Activated CD4-positive, alpha-beta T cell treated with anti-CD3 and anti-CD28 coated beads, Interleukin-2, amount 10 ng/mL, durations not matched to agents 7 days and 5 days (primary cell): ENCODE measurements at regions not wholly inside any gene's neighbourhood (a gene's known extent, or its start where the extent isn't known, plus 50 kb on each side); places are given as distances from the start of the nearest gene placed in this dataset.

Experiments used
- CTCF ChIA-PET: fragments of 350-600 bp; sonication (Branson Sonifier 250); formaldehyde crosslinking; loops from one replicate; lab custom pipeline; 2021; ENCODE audit warnings: antibody characterized with exemption; lab: Charles Lee
- POLR2A ChIA-PET: fragments of 350-600 bp; sonication (Branson Sonifier 250); formaldehyde crosslinking; loops from one replicate; lab custom pipeline; 2021; ENCODE audit warnings: antibody characterized with exemption; lab: Charles Lee
- DNase-seq: peaks from one replicate; pipeline ENCODE4 v3.0.0-alpha.2; 2020
- H3K27ac Mint-ChIP-seq: one replicate; pipeline ENCODE4 v1.8.0; 2021; ENCODE audit warnings: mild to moderate bottlenecking, moderate library complexity, mixed read lengths
- H3K27me3 Mint-ChIP-seq: one replicate; pipeline ENCODE4 v1.8.0; 2021; ENCODE audit warnings: mixed read lengths
- H3K36me3 Mint-ChIP-seq: one replicate; pipeline ENCODE4 v1.8.0; 2021; ENCODE audit warnings: low read depth, mixed read lengths
- H3K4me1 Mint-ChIP-seq: one replicate; pipeline ENCODE4 v1.8.0; 2021; ENCODE audit warnings: mixed read lengths
- H3K4me3 Mint-ChIP-seq: one replicate; pipeline ENCODE4 v1.8.0; 2021; ENCODE audit warnings: mild to moderate bottlenecking, moderate library complexity, mixed read lengths
- H3K9me3 Mint-ChIP-seq: one replicate; pipeline ENCODE4 v1.8.0; 2021; ENCODE audit warnings: mixed read lengths

DNA sequence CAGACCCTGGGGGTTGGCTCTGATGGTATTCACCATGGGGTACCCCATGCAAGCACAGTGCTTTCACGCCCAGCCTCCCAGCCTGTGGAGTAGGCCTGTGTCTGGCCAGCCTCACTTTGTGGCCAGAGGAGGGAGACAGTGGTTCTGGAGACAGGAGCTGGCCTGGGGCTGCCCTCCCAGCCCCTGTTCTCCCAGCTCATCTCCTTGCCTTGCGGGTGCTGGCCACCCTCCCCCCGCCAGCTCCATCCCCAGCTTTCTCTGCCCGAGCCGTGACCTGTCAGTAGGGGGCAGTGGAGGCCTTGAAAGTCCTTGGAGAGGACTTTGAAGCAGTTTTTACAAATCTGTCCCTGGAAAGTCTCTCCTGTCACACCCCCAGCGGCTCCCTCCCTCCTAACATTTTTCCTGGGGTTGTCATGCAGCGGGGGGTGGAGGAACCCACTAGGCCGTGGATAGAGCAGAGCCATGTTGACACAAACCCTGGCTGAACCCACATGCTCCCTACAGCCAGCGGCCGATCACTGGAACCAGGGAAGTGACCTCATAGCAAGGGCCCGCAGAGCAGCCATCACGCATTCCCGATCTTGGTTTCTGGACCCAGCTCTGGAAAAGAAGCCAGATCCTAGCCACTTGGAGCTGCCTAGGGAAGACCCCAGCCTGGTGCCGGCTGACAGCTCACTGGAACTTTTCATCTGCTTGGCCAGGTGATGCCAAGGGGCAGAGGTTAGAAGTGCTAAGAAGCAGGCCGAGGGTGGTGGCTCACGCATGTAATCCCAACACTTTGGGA, 289.4 kb downstream of the SEC14L1 start:
- peak overlapping the region; percentile 60 for H3K27ac Mint-ChIP-seq
- peaks cover 39% of the 10 kb centered on the region for H3K36me3 Mint-ChIP-seq
- CTCF ChIA-PET, result interaction anchor here (0.5 to 4.6 kb wide), 42 partner anchors 9 to 616 kb away, joined by 3 to 56 read pairs (median 5); no protein-coding TSS in a partner anchor

DNA sequence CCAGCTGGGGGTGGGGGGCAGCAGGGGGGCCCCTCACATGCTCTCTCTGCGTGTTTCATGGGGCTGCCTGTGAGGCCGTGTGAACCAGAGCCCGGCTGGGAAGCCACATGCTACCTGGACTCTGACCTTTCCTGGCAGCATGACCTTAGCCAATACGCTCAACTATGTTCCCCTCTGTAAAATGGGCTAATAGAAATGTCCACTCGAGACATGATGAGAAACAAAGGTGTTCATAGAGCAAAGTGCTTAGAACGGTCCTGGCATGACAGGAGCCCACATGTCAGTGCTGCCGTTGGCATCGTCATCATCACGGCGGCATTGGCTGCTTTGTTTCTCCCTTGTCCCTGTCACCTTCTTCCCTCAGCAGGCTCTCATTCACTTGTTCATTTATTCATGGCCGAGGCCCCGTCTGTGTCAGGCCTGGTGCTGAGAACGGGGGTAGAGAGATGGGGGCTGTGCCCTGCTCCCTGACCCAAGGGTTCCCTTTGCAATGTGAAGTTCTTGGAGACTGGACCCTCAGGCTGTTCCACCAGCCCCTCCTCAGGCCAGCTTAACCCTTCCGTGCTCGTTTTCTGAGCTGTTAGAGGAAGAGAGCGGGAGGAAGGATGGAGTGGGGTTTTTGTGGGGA, 291.4 kb downstream of the SEC14L1 start:
- Mint-ChIP-seq H3K27me3 (no peaks in the 10 kb centered on the region), H3K36me3 (peaks cover 46% of the 10 kb centered on the region), H3K9me3 (no peaks in the 10 kb centered on the region), H3K4me3 (peak overlapping the region; percentile 70), H3K4me1 (peaks cover 94% of the 10 kb centered on the region), H3K27ac (peak overlapping the region; percentile 97)
- no peak for DNase-seq
- POLR2A ChIA-PET, result interaction anchor here (0.7 kb wide), 1 partner anchor 101 kb away, joined by 3 read pairs; no protein-coding TSS in a partner anchor
- CTCF ChIA-PET, result interaction anchor here (1.2 to 4.6 kb wide), 6 partner anchors 9 to 34 kb away, joined by 3 to 56 read pairs (median 6); no protein-coding TSS in a partner anchor

More for the DNA sequence above, 289.4 kb downstream of the SEC14L1 start:
- Mint-ChIP-seq H3K4me1 (peaks cover 94% of the 10 kb centered on the region), H3K27me3 (no peaks in the 10 kb centered on the region), H3K9me3 (no peaks in the 10 kb centered on the region), H3K4me3 (no peak overlapping the region)
- DNase-seq, result peak; percentile 83
- POLR2A ChIA-PET, result interaction anchor here (0.9 kb wide), 1 partner anchor 11 kb away, joined by 4 read pairs; no protein-coding TSS in a partner anchor

- Mint-ChIP-seq H3K36me3 (peaks cover 48% of the 10 kb centered on the region), H3K9me3 (no peaks in the 10 kb centered on the region), H3K27me3 (no peaks in the 10 kb centered on the region), H3K27ac (peak overlapping the region; percentile 97), H3K4me3 (peak overlapping the region; percentile 70), H3K4me1 (peaks cover 96% of the 10 kb centered on the region)
- CTCF ChIA-PET, result interaction anchor here (1.0 to 4.6 kb wide), 6 partner anchors 8 to 34 kb away, joined by 3 to 56 read pairs (median 4); no protein-coding TSS in a partner anchor
- DNase-seq, result peak; percentile 37
- POLR2A ChIA-PET, result interaction anchor here (0.5 to 0.7 kb wide), 2 partner anchors 29 to 102 kb away, joined by 3 to 4 read pairs; no protein-coding TSS in a partner anchor
These were observed 292.0 kb downstream of the SEC14L1 start for GRCh38 chr17:77432742-77433141.

DNA sequence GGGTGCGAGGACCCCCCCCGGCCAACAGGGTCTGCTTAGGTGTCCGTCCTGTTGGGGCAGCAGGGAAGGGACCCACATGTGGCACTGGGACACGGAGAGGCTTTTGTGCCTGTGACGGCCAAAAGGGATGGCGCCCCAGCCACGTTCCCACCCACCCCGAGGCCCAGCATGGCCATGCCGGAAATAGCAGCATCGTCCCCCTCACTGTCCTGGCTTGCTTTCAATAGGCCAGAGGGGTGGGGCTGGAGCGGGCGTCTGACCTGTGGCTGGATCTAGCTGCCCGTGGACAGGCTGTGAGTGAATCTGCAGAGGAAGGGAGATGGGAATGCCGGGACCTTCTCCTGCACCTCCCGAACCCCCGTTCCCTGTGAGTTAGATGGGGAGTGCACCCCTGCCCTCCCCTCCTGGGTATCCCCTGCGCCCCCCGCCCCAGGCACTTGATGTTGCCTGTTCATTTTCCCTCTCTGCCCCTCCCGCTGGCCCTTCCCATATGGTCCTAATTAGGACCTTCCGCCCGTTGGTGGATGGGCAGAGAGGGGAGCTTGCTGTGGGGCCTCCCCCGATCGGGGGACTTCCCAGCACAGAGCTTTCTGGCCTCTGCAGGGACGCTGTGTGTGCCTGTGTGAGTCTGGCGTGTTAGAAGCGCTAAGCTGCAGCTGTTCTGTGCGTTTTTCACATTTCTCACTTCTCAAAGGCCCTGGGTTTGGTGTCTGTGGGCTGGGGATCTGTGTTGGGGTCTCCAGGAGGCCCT, 292.8 kb downstream of the SEC14L1 start:
- peak overlapping the region; percentile 81 for H3K4me3 Mint-ChIP-seq
- no peaks in the 10 kb centered on the region for H3K9me3 Mint-ChIP-seq
- ChIA-PET CTCF (interaction anchor here (1.0 to 1.8 kb wide), 8 partner anchors 8 to 26 kb away, joined by 3 to 6 read pairs (median 3); no protein-coding TSS in a partner anchor), POLR2A (interaction anchor here (0.5 kb wide), 1 partner anchor 29 kb away, joined by 4 read pairs; no protein-coding TSS in a partner anchor)
- H3K4me1 Mint-ChIP-seq, result peaks cover 96% of the 10 kb centered on the region
- peak overlapping the region; percentile 97 for H3K27ac Mint-ChIP-seq
- DNase-seq, result no peak
- H3K27me3 Mint-ChIP-seq, result no peaks in the 10 kb centered on the region
- peaks cover 51% of the 10 kb centered on the region for H3K36me3 Mint-ChIP-seq

DNA sequence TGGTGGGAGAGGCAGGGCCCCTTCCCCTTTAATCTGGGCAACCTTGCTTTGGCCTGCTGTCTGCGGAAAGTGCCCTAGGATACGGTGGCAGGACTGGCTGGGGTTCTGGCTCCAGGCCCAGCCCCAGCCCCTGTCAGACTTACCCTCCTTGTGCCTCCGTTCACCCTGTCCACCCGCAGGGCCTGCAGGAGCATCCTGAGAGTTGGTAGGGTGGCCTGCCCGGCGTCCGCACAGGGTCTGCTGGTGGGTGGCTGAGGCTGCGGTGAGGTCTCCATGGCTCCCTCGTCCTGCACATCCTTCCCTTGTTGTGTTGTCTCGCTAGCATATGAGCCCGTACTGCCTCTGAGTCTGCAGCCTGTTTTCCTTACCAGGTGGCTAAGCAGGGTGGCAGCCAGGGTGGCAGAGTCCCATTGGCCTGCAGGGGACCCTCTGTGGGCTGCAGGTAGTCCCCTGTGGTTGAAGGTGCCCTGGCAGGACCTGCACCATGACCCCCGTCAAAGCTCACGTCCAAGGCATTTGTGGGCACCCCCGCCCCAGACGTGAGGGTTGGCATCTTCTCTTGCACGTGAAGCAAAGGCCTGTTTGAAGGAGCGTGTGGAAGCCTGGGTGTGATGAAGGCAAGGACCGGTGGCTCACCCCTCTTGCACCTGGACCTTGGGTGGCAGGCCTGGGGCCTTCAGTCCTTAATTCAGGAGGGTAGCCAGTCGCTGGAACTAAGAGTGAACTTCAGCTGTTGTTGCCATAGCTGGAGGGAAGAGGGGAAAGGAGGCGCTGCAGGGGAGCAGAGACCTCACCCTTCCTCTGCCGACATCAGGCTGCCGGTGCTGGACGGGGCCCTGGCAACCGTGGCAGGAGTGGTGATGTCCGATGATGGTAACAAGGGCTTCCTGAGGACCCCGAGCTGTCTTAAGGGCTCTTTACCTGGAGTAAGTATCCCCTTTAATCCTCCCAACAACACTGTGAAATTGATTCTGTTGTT, 293.7 kb downstream of the SEC14L1 start:
- Mint-ChIP-seq H3K4me1 (peaks cover 96% of the 10 kb centered on the region), H3K27ac (peak overlapping the region; percentile 97), H3K4me3 (peak overlapping the region; percentile 81), H3K9me3 (no peaks in the 10 kb centered on the region), H3K36me3 (peaks cover 56% of the 10 kb centered on the region), H3K27me3 (no peaks in the 10 kb centered on the region)
- ChIA-PET CTCF (interaction anchor here (1.0 to 2.2 kb wide), 6 partner anchors 9 to 61 kb away, joined by 3 to 6 read pairs (median 3); no protein-coding TSS in a partner anchor), POLR2A (no interaction called here)
- DNase-seq, result no peak

- H3K27me3 Mint-ChIP-seq, result no peaks in the 10 kb centered on the region
- CTCF ChIA-PET, result interaction anchor here (0.8 to 2.2 kb wide), 10 partner anchors 7 to 64 kb away, joined by 3 to 9 read pairs (median 4); no protein-coding TSS in a partner anchor
- peak overlapping the region; percentile 81 for H3K4me3 Mint-ChIP-seq
- DNase-seq, result peak; percentile 55
- no peaks in the 10 kb centered on the region for H3K9me3 Mint-ChIP-seq
- POLR2A ChIA-PET, result interaction anchor here (0.6 kb wide), 1 partner anchor 19 kb away, joined by 3 read pairs; no protein-coding TSS in a partner anchor
- H3K36me3 Mint-ChIP-seq, result peaks cover 62% of the 10 kb centered on the region
- H3K27ac Mint-ChIP-seq, result peak overlapping the region; percentile 97
- peaks cover 94% of the 10 kb centered on the region for H3K4me1 Mint-ChIP-seq
These were observed 294.7 kb downstream of the SEC14L1 start for GRCh38 chr17:77435272-77436057.

- Mint-ChIP-seq H3K9me3 (no peaks in the 10 kb centered on the region), H3K27ac (peak overlapping the region; percentile 97), H3K27me3 (no peaks in the 10 kb centered on the region), H3K4me3 (peak overlapping the region; percentile 81), H3K4me1 (peaks cover 94% of the 10 kb centered on the region), H3K36me3 (peaks cover 63% of the 10 kb centered on the region)
- ChIA-PET CTCF (interaction anchor here (0.7 to 2.2 kb wide), 11 partner anchors 8 to 63 kb away, joined by 3 to 9 read pairs (median 3); no protein-coding TSS in a partner anchor), POLR2A (interaction anchor here (0.6 kb wide), 1 partner anchor 18 kb away, joined by 3 read pairs; no protein-coding TSS in a partner anchor)
- DNase-seq, result no peak
These were observed 295.3 kb downstream of the SEC14L1 start for GRCh38 chr17:77436058-77436442.

GRCh38 chr17:77436481-77436880, 295.7 kb downstream of the SEC14L1 start:
- Mint-ChIP-seq H3K4me1 (peaks cover 94% of the 10 kb centered on the region), H3K27ac (peak overlapping the region; percentile 97), H3K9me3 (no peaks in the 10 kb centered on the region), H3K27me3 (no peaks in the 10 kb centered on the region), H3K4me3 (peak overlapping the region; percentile 81), H3K36me3 (peaks cover 60% of the 10 kb centered on the region)
- CTCF ChIA-PET, result interaction anchor here (0.7 to 2.2 kb wide), 10 partner anchors 8 to 63 kb away, joined by 3 to 9 read pairs (median 4); no protein-coding TSS in a partner anchor
- DNase-seq, result no peak
- POLR2A ChIA-PET, result interaction anchor here (0.6 kb wide), 1 partner anchor 18 kb away, joined by 3 read pairs; no protein-coding TSS in a partner anchor

GRCh38 chr17:77437017-77437416, 296.2 kb downstream of the SEC14L1 start:
- no peak for DNase-seq
- Mint-ChIP-seq H3K27me3 (no peaks in the 10 kb centered on the region), H3K4me1 (peaks cover 94% of the 10 kb centered on the region), H3K27ac (peak overlapping the region; percentile 97), H3K36me3 (peaks cover 61% of the 10 kb centered on the region), H3K4me3 (peak overlapping the region; percentile 81), H3K9me3 (no peaks in the 10 kb centered on the region)
- ChIA-PET CTCF (interaction anchor here (1.1 to 2.2 kb wide), 6 partner anchors 16 to 105 kb away, joined by 3 to 9 read pairs (median 3); no protein-coding TSS in a partner anchor), POLR2A (no interaction called here)

DNA sequence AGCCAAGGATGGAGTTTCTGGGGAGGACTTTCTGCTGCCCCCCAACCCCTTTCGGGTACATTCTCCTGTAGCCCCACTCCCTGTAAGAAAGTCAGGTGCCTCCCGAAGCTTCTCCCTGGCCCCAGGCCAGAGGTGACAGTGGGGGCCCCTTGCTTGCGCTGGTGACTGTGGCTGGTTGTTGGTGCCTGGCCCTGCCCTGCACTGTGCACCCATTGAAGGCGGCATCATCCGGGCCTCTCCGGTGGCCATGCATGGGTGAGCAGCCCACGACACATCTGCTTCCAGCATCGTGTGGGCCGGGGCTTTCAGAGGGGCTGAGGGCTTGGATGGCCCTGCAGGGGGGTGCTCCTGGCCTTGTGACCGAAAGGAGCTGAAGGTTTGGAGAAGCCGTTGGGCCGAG, 297.0 kb downstream of the SEC14L1 start:
- Mint-ChIP-seq H3K27me3 (no peaks in the 10 kb centered on the region), H3K4me3 (no peak overlapping the region), H3K4me1 (peaks cover 94% of the 10 kb centered on the region), H3K27ac (peak overlapping the region; percentile 97), H3K36me3 (peaks cover 56% of the 10 kb centered on the region), H3K9me3 (no peaks in the 10 kb centered on the region)
- ChIA-PET POLR2A (no interaction called here), CTCF (interaction anchor here (1.3 to 4.3 kb wide), 4 partner anchors 8 to 106 kb away, joined by 3 to 34 read pairs (median 4); no protein-coding TSS in a partner anchor)
- no peak for DNase-seq
